Adrenal gland (tissue), 5 donors: ENCODE measurements at regions not wholly inside any gene's neighbourhood (a gene's known extent, or its start where the extent isn't known, plus 50 kb on each side); places are given as distances from the start of the nearest gene placed in this dataset.

Source experiments
- POLR2A ChIP-seq, 2 donors: fragments of 450-650 bp; IDR thresholded peaks; one replicate each; pipeline ENCODE4 v1.6.1; 2017; ENCODE audit warnings: antibody characterized with exemption in 2 of 2, mild to moderate bottlenecking in 2 of 2, moderate library complexity in 1 of 2
- TF ChIP-seq, protein P1 (sequence below), 6 experiments: fragments of 450-650 bp in 4 of 6; fragments of 200-600 bp in 2 of 6; sonication (generic) in 1 of 6; IDR thresholded peaks; 1 replicate in 5 of 6; 2 replicates in 1 of 6; pipeline versions ENCODE4 v1.5.1 to v1.8.0; 2016 to 2021; ENCODE audit warnings: antibody characterized with exemption in 6 of 6, mild to moderate bottlenecking in 2 of 6, moderate library complexity in 1 of 6
- donor health status: DM: no; HTN: no; CAD: no.

DNA sequence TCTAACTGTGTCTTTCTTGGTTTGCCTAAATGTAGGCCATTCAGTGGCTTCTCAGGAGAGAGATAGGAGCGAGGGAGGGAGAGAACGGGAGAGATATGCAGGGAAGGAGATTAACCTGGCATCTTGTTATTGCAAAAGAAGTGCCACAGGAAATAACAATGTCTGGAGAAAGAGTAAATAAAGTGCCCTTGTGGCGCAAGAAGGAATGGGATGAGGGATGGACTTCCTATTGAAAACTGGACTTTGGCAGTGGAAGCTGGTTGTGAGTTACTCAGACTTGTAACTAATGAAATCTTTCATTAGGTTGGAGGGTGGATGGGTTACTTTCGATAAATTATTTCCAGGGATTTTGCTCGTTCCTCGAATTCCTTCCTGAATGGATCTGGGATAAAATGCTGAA, 136.1 kb downstream of the LACC1 start:
- TF ChIP-seq, protein P1, sequence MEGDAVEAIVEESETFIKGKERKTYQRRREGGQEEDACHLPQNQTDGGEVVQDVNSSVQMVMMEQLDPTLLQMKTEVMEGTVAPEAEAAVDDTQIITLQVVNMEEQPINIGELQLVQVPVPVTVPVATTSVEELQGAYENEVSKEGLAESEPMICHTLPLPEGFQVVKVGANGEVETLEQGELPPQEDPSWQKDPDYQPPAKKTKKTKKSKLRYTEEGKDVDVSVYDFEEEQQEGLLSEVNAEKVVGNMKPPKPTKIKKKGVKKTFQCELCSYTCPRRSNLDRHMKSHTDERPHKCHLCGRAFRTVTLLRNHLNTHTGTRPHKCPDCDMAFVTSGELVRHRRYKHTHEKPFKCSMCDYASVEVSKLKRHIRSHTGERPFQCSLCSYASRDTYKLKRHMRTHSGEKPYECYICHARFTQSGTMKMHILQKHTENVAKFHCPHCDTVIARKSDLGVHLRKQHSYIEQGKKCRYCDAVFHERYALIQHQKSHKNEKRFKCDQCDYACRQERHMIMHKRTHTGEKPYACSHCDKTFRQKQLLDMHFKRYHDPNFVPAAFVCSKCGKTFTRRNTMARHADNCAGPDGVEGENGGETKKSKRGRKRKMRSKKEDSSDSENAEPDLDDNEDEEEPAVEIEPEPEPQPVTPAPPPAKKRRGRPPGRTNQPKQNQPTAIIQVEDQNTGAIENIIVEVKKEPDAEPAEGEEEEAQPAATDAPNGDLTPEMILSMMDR (IDR thresholded peaks at IDR 0.05), result no peak
- no peak for TF ChIP-seq POLR2A (IDR thresholded peaks at IDR 0.05)
